ENCODE measurements at regions not wholly inside any gene's neighbourhood (a gene's known extent, or its start where the extent isn't known, plus 50 kb on each side); places are given as distances from the start of the nearest gene placed in this dataset.

GRCh38 chr20:12063106-12063684 lies 145.5 kb downstream of the BTBD3 start (continued):
- TF ChIP-seq RFX5 (IDR thresholded peaks at IDR 0.05; ENCODE audit: borderline replicate concordance, low read depth, low read length) (no peak), KDM5A (IDR thresholded peaks at IDR 0.05; ENCODE audit: low read length) (no peak), HDAC6 (IDR thresholded peaks at IDR 0.05; ENCODE audit: low read depth, low read length) (no peak), BACH1 (IDR thresholded peaks at IDR 0.05; ENCODE audit: low read length) (no peak), EGR1 (IDR thresholded peaks at IDR 0.05; ENCODE audit: borderline replicate concordance, low read depth, low read length) (no peak), SIRT6 (IDR thresholded peaks at IDR 0.05; ENCODE audit: low read length) (no peak)

Data from H1 (cell line).